ENCODE measurements at regions not wholly inside any gene's neighbourhood (a gene's known extent, or its start where the extent isn't known, plus 50 kb on each side); places are given as distances from the start of the nearest gene placed in this dataset.
"Not testable (repeated sequence)": the region's sequence is repeated elsewhere in the genome, so short reads cannot be mapped to it uniquely, and the experiment has no call there.

- Mint-ChIP-seq H3K4me3 (no peak overlapping the region), H3K9me3 (no peaks in the 10 kb centered on the region), H3K27me3 (peaks cover 7% of the 10 kb centered on the region), H3K27ac (no peak overlapping the region), H3K36me3 (no peaks in the 10 kb centered on the region), H3K4me1 (peaks cover 2% of the 10 kb centered on the region)
- ATAC-seq (ENCODE audit: low read depth) = no peak
- DNase-seq = no peak
- POLR2A ChIA-PET = no interaction called here
Measured at GRCh38 chr3:193915099-193915498, 220.8 kb upstream of the HES1 start.

- POLR2A ChIA-PET = no interaction called here
- H3K4me3 Mint-ChIP-seq = no peak overlapping the region
- H3K36me3 Mint-ChIP-seq = no peaks in the 10 kb centered on the region
- ATAC-seq (ENCODE audit: low read depth) = no peak
- H3K27ac Mint-ChIP-seq = no peak overlapping the region
- DNase-seq = no peak
- H3K9me3 Mint-ChIP-seq = no peaks in the 10 kb centered on the region
- peaks cover 2% of the 10 kb centered on the region for H3K4me1 Mint-ChIP-seq
- peaks cover 7% of the 10 kb centered on the region for H3K27me3 Mint-ChIP-seq
Measured at GRCh38 chr3:193915613-193916012, 220.3 kb upstream of the HES1 start.

- POLR2A ChIA-PET = no interaction called here
- H3K36me3 Mint-ChIP-seq = no peaks in the 10 kb centered on the region
- H3K4me3 Mint-ChIP-seq = no peak overlapping the region
- no peak overlapping the region for H3K27ac Mint-ChIP-seq
- H3K27me3 Mint-ChIP-seq = peaks cover 10% of the 10 kb centered on the region
- ATAC-seq (ENCODE audit: low read depth) (no peak), DNase-seq (no peak)
- H3K4me1 Mint-ChIP-seq = no peaks in the 10 kb centered on the region
- no peaks in the 10 kb centered on the region for H3K9me3 Mint-ChIP-seq
Measured at GRCh38 chr3:193917158-193917557, 218.8 kb upstream of the HES1 start.

- no peaks in the 10 kb centered on the region for H3K36me3 Mint-ChIP-seq
- DNase-seq (no peak), ATAC-seq (ENCODE audit: low read depth) (no peak)
- POLR2A ChIA-PET = no interaction called here
- no peaks in the 10 kb centered on the region for H3K4me1 Mint-ChIP-seq
- no peak overlapping the region for H3K4me3 Mint-ChIP-seq
- H3K27ac Mint-ChIP-seq = no peak overlapping the region
- H3K27me3 Mint-ChIP-seq = peaks cover 8% of the 10 kb centered on the region
- peaks cover 6% of the 10 kb centered on the region for H3K9me3 Mint-ChIP-seq
Measured at GRCh38 chr3:193921465-193921864, 214.5 kb upstream of the HES1 start.

- H3K27me3 Mint-ChIP-seq = peaks cover 4% of the 10 kb centered on the region
- DNase-seq (no peak), ATAC-seq (ENCODE audit: low read depth) (no peak)
- no peaks in the 10 kb centered on the region for H3K4me1 Mint-ChIP-seq
- H3K4me3 Mint-ChIP-seq = no peak overlapping the region
- peaks cover 6% of the 10 kb centered on the region for H3K9me3 Mint-ChIP-seq
- POLR2A ChIA-PET = no interaction called here
- H3K27ac Mint-ChIP-seq = no peak overlapping the region
- H3K36me3 Mint-ChIP-seq = no peaks in the 10 kb centered on the region
Measured at GRCh38 chr3:193922034-193922774, 213.7 kb upstream of the HES1 start.

GRCh38 chr3:193923958-193924357 is 212.0 kb upstream of the HES1 start:
- H3K27ac Mint-ChIP-seq; POLR2A ChIA-PET; H3K4me3 Mint-ChIP-seq; ATAC-seq (ENCODE audit: low read depth); H3K27me3 Mint-ChIP-seq; H3K9me3 Mint-ChIP-seq; DNase-seq; H3K4me1 Mint-ChIP-seq; H3K36me3 Mint-ChIP-seq: not testable (repeated sequence)

- H3K27ac Mint-ChIP-seq; H3K4me3 Mint-ChIP-seq; H3K36me3 Mint-ChIP-seq; H3K9me3 Mint-ChIP-seq; H3K4me1 Mint-ChIP-seq; DNase-seq; POLR2A ChIA-PET; ATAC-seq (ENCODE audit: low read depth): not testable (repeated sequence)
- peaks cover 11% of the 10 kb centered on the region for H3K27me3 Mint-ChIP-seq
Measured at GRCh38 chr3:193926071-193926470, 209.9 kb upstream of the HES1 start.

- H3K27ac Mint-ChIP-seq; H3K27me3 Mint-ChIP-seq; H3K36me3 Mint-ChIP-seq; ATAC-seq (ENCODE audit: low read depth); POLR2A ChIA-PET; H3K9me3 Mint-ChIP-seq; H3K4me3 Mint-ChIP-seq; H3K4me1 Mint-ChIP-seq; DNase-seq: not testable (repeated sequence)
Measured at GRCh38 chr3:193927413-193928206, 208.3 kb upstream of the HES1 start.

GRCh38 chr3:193928354-193929209 is 207.4 kb upstream of the HES1 start:
- Mint-ChIP-seq H3K4me1 (no peaks in the 10 kb centered on the region), H3K27ac (no peak overlapping the region), H3K4me3 (no peak overlapping the region), H3K36me3 (no peaks in the 10 kb centered on the region), H3K27me3 (peaks cover 7% of the 10 kb centered on the region), H3K9me3 (peaks cover 5% of the 10 kb centered on the region)
- POLR2A ChIA-PET = no interaction called here
- DNase-seq (no peak), ATAC-seq (ENCODE audit: low read depth) (no peak)

- no peaks in the 10 kb centered on the region for H3K4me1 Mint-ChIP-seq
- no peak overlapping the region for H3K4me3 Mint-ChIP-seq
- DNase-seq (no peak), ATAC-seq (ENCODE audit: low read depth) (no peak)
- H3K9me3 Mint-ChIP-seq = peaks cover 2% of the 10 kb centered on the region
- peaks cover 7% of the 10 kb centered on the region for H3K27me3 Mint-ChIP-seq
- POLR2A ChIA-PET = no interaction called here
- no peak overlapping the region for H3K27ac Mint-ChIP-seq
- H3K36me3 Mint-ChIP-seq = no peaks in the 10 kb centered on the region
Measured at GRCh38 chr3:193929373-193929772, 206.6 kb upstream of the HES1 start.

- H3K27me3 Mint-ChIP-seq = peaks cover 8% of the 10 kb centered on the region
- ATAC-seq (ENCODE audit: low read depth) = no peak
- no peak overlapping the region for H3K27ac Mint-ChIP-seq
- POLR2A ChIA-PET = no interaction called here
- no peak overlapping the region for H3K4me3 Mint-ChIP-seq
- DNase-seq = no peak
- H3K9me3 Mint-ChIP-seq = peaks cover 2% of the 10 kb centered on the region
- H3K36me3 Mint-ChIP-seq = no peaks in the 10 kb centered on the region
- H3K4me1 Mint-ChIP-seq = no peaks in the 10 kb centered on the region
Measured at GRCh38 chr3:193929921-193930646, 205.9 kb upstream of the HES1 start.

GRCh38 chr3:193932136-193932535 is 203.8 kb upstream of the HES1 start:
- no peak overlapping the region for H3K27ac Mint-ChIP-seq
- DNase-seq = no peak
- POLR2A ChIA-PET = no interaction called here

GRCh38 chr3:193932576-193932975 is 203.4 kb upstream of the HES1 start:
- Mint-ChIP-seq H3K27ac (no peak overlapping the region), H3K4me1 (no peaks in the 10 kb centered on the region), H3K4me3 (no peak overlapping the region), H3K9me3 (no peaks in the 10 kb centered on the region), H3K27me3 (peaks cover 11% of the 10 kb centered on the region), H3K36me3 (no peaks in the 10 kb centered on the region)
- ATAC-seq (ENCODE audit: low read depth) (no peak), DNase-seq (no peak)
- POLR2A ChIA-PET = no interaction called here

More at GRCh38 chr3:193932136-193932535, 203.8 kb upstream of the HES1 start:
- no peak overlapping the region for H3K4me3 Mint-ChIP-seq
- no peaks in the 10 kb centered on the region for H3K4me1 Mint-ChIP-seq
- no peak for ATAC-seq (ENCODE audit: low read depth)
- peaks cover 11% of the 10 kb centered on the region for H3K27me3 Mint-ChIP-seq
- H3K9me3 Mint-ChIP-seq = no peaks in the 10 kb centered on the region
- no peaks in the 10 kb centered on the region for H3K36me3 Mint-ChIP-seq

Measured in activated naive CD8-positive, alpha-beta T cell treated with anti-CD3 and anti-CD28 coated beads, Interleukin-2, amount 10 ng/mL, durations not matched to agents 7 days and 5 days (primary cell).